Memory B cell (primary cell): ENCODE measurements at regions not wholly inside any gene's neighbourhood (a gene's known extent, or its start where the extent isn't known, plus 50 kb on each side); places are given as distances from the start of the nearest gene placed in this dataset.
"Not testable (repeated sequence)": the region's sequence is repeated elsewhere in the genome, so short reads cannot be mapped to it uniquely, and the experiment has no call there.

Source experiments
- ATAC-seq: fragments of 150-1000 bp; cut with Tn5 transposase; 2 replicates; pipeline ENCODE4 v1.10.0; 2021; ENCODE audit warnings: low read depth, mild to moderate bottlenecking, moderate library complexity
- DNase-seq, 2 donors: peaks; one replicate each; pipeline ENCODE4 v3.0.0; 2022; ENCODE audit warnings: low spot score in 2 of 2
- H3K27ac Mint-ChIP-seq: one replicate; pipeline ENCODE4 v1.8.0; 2022; ENCODE audit warnings: mild to moderate bottlenecking, moderate library complexity, mixed read lengths
- H3K27me3 Mint-ChIP-seq: one replicate; pipeline ENCODE4 v1.8.0; 2022; ENCODE audit warnings: mixed read lengths
- H3K36me3 Mint-ChIP-seq: one replicate; pipeline ENCODE4 v1.8.0; 2022; ENCODE audit warnings: mild to moderate bottlenecking, mixed read lengths
- H3K4me1 Mint-ChIP-seq: one replicate; pipeline ENCODE4 v1.8.0; 2022; ENCODE audit warnings: mixed read lengths
- H3K4me3 Mint-ChIP-seq: one replicate; pipeline ENCODE4 v1.8.0; 2022; ENCODE audit warnings: mild to moderate bottlenecking, moderate library complexity, mixed read lengths
- H3K9me3 Mint-ChIP-seq: one replicate; pipeline ENCODE4 v1.8.0; 2022; ENCODE audit warnings: mixed read lengths

DNA sequence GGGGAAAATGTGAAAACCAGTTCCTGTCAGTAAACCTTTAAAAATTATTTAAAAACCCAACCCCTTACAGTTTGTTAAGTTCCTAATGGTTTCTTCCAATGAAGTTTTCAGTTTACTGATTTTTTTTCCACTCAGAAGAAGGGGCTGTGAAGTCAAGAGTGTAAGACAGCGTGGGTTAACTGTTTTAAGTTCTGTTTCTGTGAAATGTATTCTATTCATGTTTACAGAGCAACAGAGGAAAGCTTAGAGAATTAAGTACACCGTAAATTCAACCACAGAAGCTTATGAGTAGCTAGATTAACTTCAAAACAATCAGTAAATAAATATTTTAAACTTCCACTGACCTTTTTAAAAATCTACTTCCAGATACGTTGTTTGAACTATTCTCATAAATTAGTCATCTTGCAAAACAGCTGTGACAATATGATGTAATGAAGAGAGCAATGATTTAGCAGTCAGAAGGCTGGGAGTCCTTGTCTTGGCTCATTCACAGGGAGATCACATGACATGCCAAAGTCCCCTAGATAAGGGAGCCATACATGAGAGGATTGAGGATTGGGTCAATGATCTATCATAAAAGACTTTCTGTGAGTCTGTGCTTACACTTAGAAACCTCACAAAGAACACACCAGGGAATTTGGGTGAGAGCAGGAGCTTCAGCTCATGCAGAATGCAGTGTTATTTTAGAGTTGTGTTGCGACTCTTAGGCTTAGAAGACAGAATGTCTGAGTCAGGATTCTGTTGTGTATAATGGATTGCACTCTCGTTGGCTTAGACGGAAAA is 97.3 kb upstream of the ADORA2B start:
- H3K9me3 Mint-ChIP-seq, H3K4me3 Mint-ChIP-seq, DNase-seq, ATAC-seq, H3K27me3 Mint-ChIP-seq, H3K27ac Mint-ChIP-seq, H3K36me3 Mint-ChIP-seq, H3K4me1 Mint-ChIP-seq: not testable (repeated sequence)

DNA sequence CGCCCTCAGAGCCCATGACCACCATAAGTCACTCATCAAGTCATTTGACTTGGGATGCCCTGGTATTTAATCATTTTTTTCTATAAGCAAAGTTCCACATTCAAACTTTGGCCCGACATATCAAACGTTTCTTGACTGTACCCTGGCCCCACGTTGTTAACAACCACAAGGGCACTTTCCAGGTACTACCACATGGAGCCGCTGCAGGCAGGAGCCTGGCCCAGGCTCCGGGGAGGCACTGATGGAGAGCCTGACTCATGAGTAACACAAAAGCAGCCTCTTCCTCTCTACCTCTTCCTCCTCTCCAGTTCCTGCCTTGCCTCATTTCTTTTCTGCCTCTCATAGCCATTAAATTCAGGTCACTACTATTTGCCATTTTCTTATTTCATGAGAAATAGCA is 95.9 kb upstream of the ADORA2B start:
- not testable (repeated sequence) for ATAC-seq, H3K36me3 Mint-ChIP-seq, H3K27me3 Mint-ChIP-seq, H3K27ac Mint-ChIP-seq, H3K9me3 Mint-ChIP-seq, H3K4me3 Mint-ChIP-seq, H3K4me1 Mint-ChIP-seq, DNase-seq

DNA sequence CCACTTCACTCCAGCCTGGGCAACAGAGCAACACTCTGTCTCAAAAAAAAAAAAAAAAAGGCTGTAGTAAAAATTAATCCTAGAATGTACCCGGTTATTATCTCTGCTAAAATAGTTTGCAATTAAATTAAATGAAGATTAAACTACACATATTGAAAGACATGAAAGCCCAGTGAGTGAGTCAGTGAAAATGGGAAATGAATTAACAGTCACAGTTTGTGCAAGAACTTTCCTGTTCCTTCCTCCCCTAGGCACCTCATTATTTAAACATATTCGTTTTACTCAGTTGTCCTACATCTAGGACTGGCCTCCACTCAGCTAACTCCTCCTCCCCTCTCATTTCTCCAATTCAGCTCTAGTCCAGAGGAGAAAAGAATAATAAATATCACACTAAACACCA is 94.9 kb upstream of the ADORA2B start:
- not testable (repeated sequence) for H3K9me3 Mint-ChIP-seq, ATAC-seq, DNase-seq, H3K4me1 Mint-ChIP-seq, H3K27me3 Mint-ChIP-seq, H3K4me3 Mint-ChIP-seq, H3K36me3 Mint-ChIP-seq, H3K27ac Mint-ChIP-seq

DNA sequence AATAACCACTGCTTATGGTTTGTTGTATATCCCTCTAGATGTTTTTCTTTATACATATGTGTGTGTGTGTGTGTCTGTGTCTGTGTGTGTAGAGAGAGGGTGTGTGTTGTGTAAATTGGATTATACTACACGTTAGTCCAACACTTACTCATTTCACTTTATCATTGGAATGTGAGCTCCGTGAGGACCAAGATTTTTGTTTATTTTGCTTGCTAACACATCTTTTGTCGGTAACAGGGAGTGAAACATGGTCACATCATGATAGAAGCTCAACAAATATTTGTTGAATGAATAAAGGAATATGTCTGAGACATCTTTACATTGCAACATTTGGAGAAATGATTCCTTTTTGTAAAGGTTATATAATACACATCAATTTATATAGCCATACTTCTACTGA is 94.2 kb upstream of the ADORA2B start:
- H3K27me3 Mint-ChIP-seq, H3K27ac Mint-ChIP-seq, DNase-seq, H3K36me3 Mint-ChIP-seq, H3K4me3 Mint-ChIP-seq, H3K4me1 Mint-ChIP-seq, ATAC-seq, H3K9me3 Mint-ChIP-seq: not testable (repeated sequence)

DNA sequence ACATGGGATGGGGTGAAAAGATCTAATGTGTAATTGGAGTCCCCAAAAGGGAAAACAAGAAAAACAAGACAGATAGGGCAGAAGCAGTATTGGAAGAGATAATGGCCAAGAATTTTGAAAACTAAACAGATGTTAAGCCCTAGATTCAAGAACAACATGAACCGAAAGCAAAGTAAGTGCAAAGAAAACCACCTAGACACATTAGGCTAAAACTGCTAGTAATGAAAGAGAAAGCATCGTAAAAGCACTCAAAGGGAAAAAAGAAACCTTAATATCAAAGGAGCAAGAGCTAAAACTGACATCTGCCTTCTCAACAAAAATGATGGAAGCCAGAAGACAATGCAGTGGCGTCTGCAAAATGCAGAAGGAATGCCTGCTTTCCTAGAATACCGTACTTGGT is 92.1 kb upstream of the ADORA2B start:
- not testable (repeated sequence) for H3K36me3 Mint-ChIP-seq, H3K27ac Mint-ChIP-seq, H3K4me1 Mint-ChIP-seq, ATAC-seq, DNase-seq, H3K9me3 Mint-ChIP-seq, H3K4me3 Mint-ChIP-seq, H3K27me3 Mint-ChIP-seq

DNA sequence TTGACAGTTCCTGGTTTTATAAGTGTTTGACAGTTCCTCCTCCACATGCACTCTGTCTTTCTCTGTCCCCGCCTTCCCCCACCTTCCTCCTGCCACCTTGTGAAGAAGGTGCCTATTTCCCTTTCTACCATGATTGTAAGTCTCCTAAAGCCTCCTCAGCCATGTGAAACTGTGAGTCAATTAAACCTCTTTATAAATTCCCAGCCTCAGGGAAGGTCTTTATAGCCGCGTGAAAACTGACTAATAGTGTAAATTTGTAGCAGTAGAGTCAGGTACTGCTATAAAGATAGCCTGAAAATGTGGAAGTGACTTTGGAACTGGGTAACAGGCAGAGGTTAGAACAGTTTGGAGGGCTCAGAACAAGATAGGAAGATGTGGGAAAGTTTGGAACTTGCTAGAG is 88.7 kb upstream of the ADORA2B start:
- not testable (repeated sequence) for H3K9me3 Mint-ChIP-seq, H3K36me3 Mint-ChIP-seq, ATAC-seq, DNase-seq, H3K4me1 Mint-ChIP-seq, H3K4me3 Mint-ChIP-seq, H3K27me3 Mint-ChIP-seq, H3K27ac Mint-ChIP-seq

DNA sequence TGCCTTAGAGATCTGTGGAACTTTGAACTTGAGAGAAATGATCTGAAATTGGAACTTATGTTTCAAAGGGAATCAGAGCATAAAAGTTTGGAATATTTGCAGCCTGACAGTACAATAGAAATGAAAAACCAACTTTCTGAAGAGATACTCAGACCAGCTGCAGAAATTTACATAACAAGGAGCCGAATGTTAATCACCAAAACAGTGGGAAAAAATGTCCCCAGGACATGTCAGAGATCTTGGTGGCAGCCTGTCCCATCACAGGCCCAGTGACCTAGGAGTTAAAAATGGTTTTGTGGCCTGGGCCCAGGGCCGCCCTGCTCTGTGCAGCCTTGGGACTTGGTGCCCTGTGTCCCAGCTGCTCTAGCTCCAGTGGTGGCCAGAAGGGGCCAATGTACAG is 88.2 kb upstream of the ADORA2B start:
- not testable (repeated sequence) for ATAC-seq, H3K27me3 Mint-ChIP-seq, H3K36me3 Mint-ChIP-seq, H3K27ac Mint-ChIP-seq, H3K4me3 Mint-ChIP-seq, H3K4me1 Mint-ChIP-seq, DNase-seq, H3K9me3 Mint-ChIP-seq

DNA sequence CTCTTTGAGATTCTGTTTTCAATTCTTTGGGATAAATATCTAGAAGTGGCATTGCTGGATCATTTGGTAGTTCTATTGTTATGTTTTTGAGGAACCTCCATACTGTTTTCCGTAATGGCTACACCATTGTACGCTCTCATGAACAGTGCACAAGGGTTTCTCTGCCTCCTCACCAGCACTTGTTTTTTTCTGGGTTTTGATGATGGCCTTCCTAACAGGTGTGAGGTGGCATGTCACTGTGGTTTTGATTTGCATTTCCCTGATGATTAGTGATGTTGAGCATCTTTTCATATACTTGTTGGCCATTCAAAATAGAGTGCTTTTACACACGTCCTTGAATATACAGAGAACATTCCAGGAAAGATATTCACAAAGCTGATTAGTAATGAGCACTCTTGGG is 86.8 kb upstream of the ADORA2B start:
- H3K27ac Mint-ChIP-seq, H3K4me3 Mint-ChIP-seq, H3K27me3 Mint-ChIP-seq, H3K4me1 Mint-ChIP-seq, DNase-seq, H3K36me3 Mint-ChIP-seq, H3K9me3 Mint-ChIP-seq: not testable (repeated sequence)
- ATAC-seq, result peak; percentile 91

DNA sequence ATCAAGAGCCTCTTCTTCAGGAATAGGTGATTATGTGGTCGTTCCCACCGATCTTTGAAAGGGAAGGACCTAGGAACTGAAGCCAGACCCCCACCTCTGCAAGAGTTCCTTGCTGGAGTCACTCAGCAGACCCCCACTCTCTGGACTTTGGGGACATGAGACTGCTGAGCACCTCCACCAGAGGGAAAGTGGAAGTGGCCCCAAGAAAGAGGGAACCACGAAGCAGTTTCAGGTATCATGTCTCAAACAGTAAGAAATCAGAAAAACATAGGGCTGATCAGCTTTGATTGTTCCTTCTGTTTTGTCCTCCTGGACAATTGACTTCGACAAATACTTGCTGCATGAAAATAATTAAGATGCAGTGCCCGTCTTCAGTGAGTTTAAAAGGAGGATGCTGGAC is 84.2 kb upstream of the ADORA2B start:
- not testable (repeated sequence) for DNase-seq, H3K9me3 Mint-ChIP-seq, H3K4me3 Mint-ChIP-seq, H3K27me3 Mint-ChIP-seq, H3K27ac Mint-ChIP-seq, H3K36me3 Mint-ChIP-seq, H3K4me1 Mint-ChIP-seq
- ATAC-seq, result peak; percentile 66

DNA sequence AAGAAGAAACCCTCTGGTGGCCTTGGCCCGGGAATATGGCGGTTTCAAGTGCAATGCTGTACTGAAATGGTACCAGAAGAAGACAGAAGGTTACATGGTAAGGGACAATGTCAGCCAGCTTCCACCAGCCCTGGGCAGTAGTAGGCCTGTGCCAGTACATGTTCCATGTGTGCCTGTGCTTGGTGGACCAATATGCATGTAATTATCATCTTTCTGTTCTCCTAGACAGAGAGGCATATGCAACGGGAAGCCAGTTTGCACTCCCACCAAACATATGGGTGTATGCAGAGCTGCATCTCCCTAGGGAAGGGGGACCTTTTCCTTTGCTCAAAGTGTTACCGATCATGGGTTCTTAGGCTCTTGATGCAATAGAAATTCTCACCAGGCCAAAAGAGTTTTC is 80.9 kb upstream of the ADORA2B start:
- ATAC-seq, H3K27ac Mint-ChIP-seq, H3K27me3 Mint-ChIP-seq, H3K4me1 Mint-ChIP-seq, DNase-seq, H3K4me3 Mint-ChIP-seq, H3K9me3 Mint-ChIP-seq, H3K36me3 Mint-ChIP-seq: not testable (repeated sequence)

DNA sequence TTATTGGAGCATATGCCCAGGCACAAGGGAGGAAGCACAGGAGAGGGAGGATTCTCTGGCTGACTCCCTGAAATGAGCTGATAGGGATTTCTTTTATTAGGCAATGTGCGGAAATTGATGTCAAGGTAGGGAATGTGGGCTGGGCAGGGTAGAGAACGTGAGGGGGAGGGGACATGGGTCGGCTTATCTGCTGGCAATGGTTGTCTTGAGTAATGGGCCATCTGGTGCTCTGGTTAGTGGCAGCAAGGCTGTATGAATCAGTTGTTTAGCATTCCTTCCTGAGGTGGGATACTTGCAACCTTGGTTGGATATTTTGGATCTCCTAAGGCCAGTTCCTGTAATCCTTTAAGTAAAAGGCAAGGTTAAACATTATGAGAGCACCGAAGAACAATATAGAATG is 80.5 kb upstream of the ADORA2B start:
- H3K4me3 Mint-ChIP-seq, result not testable (repeated sequence)

DNA sequence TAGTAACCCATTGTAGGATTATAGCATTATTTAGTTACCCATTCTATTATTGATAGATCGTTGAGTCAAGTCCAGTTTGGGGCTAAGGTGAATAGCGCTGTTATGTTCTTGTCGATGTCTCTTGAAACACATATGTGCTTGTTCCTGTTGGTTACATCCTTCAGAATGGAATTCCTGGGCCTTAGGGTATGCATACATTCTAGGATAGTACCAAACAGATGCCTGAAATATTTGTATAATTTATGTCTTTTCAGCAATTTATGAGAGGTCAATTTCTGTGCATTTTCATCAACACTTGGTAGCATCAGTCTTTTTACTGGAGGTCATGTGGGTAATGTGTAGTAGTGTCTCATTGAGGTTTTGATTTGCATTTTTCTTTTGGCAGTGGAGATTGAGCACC is 78.9 kb upstream of the ADORA2B start:
- not testable (repeated sequence) for H3K27ac Mint-ChIP-seq, ATAC-seq, H3K36me3 Mint-ChIP-seq, H3K9me3 Mint-ChIP-seq, DNase-seq, H3K27me3 Mint-ChIP-seq, H3K4me3 Mint-ChIP-seq, H3K4me1 Mint-ChIP-seq

More for the DNA sequence above, 80.5 kb upstream of the ADORA2B start:
- DNase-seq, ATAC-seq, H3K27me3 Mint-ChIP-seq, H3K36me3 Mint-ChIP-seq, H3K4me1 Mint-ChIP-seq, H3K9me3 Mint-ChIP-seq, H3K27ac Mint-ChIP-seq: not testable (repeated sequence)

DNA sequence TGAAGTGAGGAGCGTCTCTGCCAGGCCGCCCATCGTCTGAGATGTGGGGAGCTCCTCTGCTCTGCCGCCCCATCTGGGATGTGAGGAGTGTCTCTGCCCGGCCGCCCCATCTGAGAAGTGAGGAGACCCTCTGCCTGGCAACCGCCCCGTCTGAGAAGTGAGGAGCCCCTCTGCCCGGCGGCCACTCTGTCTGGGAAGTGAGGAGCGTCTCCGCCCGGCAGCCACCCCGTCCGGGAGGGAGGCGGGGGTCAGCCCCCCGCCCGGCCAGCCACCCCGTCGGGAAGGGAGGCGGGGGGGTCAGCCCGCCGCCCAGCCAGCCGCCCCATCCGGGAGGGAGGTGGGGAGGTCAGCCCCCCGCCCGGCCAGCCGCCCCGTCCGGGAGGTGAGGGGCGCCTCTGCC is 77.6 kb upstream of the ADORA2B start:
- H3K27ac Mint-ChIP-seq, DNase-seq, H3K36me3 Mint-ChIP-seq, ATAC-seq, H3K27me3 Mint-ChIP-seq, H3K4me3 Mint-ChIP-seq, H3K4me1 Mint-ChIP-seq, H3K9me3 Mint-ChIP-seq: not testable (repeated sequence)

DNA sequence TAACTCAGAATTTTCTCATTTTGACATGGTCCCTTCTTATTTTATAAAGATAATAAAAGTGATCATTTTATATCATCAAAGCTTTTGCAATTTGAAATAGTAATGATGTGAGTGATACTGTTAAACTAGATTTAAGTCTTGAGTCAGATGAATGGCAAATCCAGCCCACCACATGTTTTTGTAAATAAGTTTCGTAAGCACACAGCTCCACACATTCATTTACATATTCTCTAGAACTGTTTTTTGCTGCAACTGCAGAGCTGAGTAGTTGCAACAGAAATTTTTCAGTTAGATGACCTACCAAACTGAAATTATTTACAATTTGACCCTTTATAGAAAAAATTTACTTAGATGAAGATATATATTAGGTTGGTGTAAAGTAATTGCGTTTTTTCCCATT is 75.1 kb upstream of the ADORA2B start:
- H3K27ac Mint-ChIP-seq, H3K36me3 Mint-ChIP-seq, H3K27me3 Mint-ChIP-seq, H3K9me3 Mint-ChIP-seq, ATAC-seq, DNase-seq, H3K4me3 Mint-ChIP-seq, H3K4me1 Mint-ChIP-seq: not testable (repeated sequence)

DNA sequence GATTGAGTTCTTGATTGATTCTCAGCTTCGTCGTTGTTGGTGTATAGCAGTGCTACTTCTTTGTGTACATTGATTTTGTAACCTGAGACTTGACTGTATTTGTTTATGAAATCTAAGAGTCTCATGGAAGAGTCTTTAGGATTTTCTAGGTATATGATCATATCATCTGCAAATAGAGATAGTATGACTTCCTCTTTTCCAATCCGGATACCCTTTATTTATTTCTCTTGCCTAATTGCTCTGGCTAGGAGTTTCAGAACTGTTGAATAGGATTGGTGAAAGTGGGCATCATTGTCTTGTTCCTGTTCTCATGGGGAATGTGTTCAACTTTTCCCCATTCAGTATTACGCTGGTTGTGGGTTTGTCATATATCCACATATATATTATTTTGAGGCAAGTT is 72.3 kb upstream of the ADORA2B start:
- not testable (repeated sequence) for H3K4me3 Mint-ChIP-seq

More for the DNA sequence above, 72.3 kb upstream of the ADORA2B start:
- not testable (repeated sequence) for DNase-seq, H3K36me3 Mint-ChIP-seq, ATAC-seq, H3K27ac Mint-ChIP-seq, H3K4me1 Mint-ChIP-seq, H3K9me3 Mint-ChIP-seq, H3K27me3 Mint-ChIP-seq
